ENCODE measurements at regions not wholly inside any gene's neighbourhood (a gene's known extent, or its start where the extent isn't known, plus 50 kb on each side); places are given as distances from the start of the nearest gene placed in this dataset.
"Not testable (repeated sequence)": the region's sequence is repeated elsewhere in the genome, so short reads cannot be mapped to it uniquely, and the experiment has no call there.

- not testable (repeated sequence) for DNase-seq (ENCODE audit: low read depth, low spot score)
Observed at GRCh38 chr1:187703138-187704130, 874.7 kb downstream of the PLA2G4A start.

GRCh38 chr1:187714470-187714869, 885.7 kb downstream of the PLA2G4A start:
- no peak for DNase-seq (ENCODE audit: low read depth, low spot score)

GRCh38 chr1:187715483-187715882, 886.7 kb downstream of the PLA2G4A start:
- no peak for DNase-seq (ENCODE audit: low read depth, low spot score)

- no peak for DNase-seq (ENCODE audit: low read depth, low spot score)
Observed at GRCh38 chr1:187716160-187716559, 887.4 kb downstream of the PLA2G4A start.

- DNase-seq (ENCODE audit: low read depth, low spot score), result no peak
Observed at GRCh38 chr1:187718527-187718926, 889.8 kb downstream of the PLA2G4A start.

- DNase-seq (ENCODE audit: low read depth, low spot score), result no peak
Observed at GRCh38 chr1:187721216-187721615, 892.5 kb downstream of the PLA2G4A start.

- no peak for DNase-seq (ENCODE audit: low read depth, low spot score)
Observed at GRCh38 chr1:187725216-187725615, 896.5 kb downstream of the PLA2G4A start.

- DNase-seq (ENCODE audit: low read depth, low spot score), result no peak
Observed at GRCh38 chr1:187733232-187733631, 904.5 kb downstream of the PLA2G4A start.

GRCh38 chr1:187734427-187734826, 905.7 kb downstream of the PLA2G4A start:
- DNase-seq (ENCODE audit: low read depth, low spot score), result no peak

- no peak for DNase-seq (ENCODE audit: low read depth, low spot score)
Observed at GRCh38 chr1:187744665-187745064, 915.9 kb downstream of the PLA2G4A start.

GRCh38 chr1:187755536-187755935, 926.8 kb downstream of the PLA2G4A start:
- no peak for DNase-seq (ENCODE audit: low read depth, low spot score)

- DNase-seq (ENCODE audit: low read depth, low spot score), result not testable (repeated sequence)
Observed at GRCh38 chr1:187756684-187757083, 927.9 kb downstream of the PLA2G4A start.

- no peak for DNase-seq (ENCODE audit: low read depth, low spot score)
Observed at GRCh38 chr1:187759825-187760333, 931.1 kb downstream of the PLA2G4A start.

- DNase-seq (ENCODE audit: low read depth, low spot score), result no peak
Observed at GRCh38 chr1:187762118-187762517, 933.4 kb downstream of the PLA2G4A start.

GRCh38 chr1:187763465-187763864, 934.7 kb downstream of the PLA2G4A start:
- DNase-seq (ENCODE audit: low read depth, low spot score), result no peak

- no peak for DNase-seq (ENCODE audit: low read depth, low spot score)
Observed at GRCh38 chr1:187763976-187764375, 935.2 kb downstream of the PLA2G4A start.

- DNase-seq (ENCODE audit: low read depth, low spot score), result no peak
Observed at GRCh38 chr1:187771396-187771795, 942.6 kb downstream of the PLA2G4A start.

GRCh38 chr1:187773168-187773567, 944.4 kb downstream of the PLA2G4A start:
- DNase-seq (ENCODE audit: low read depth, low spot score), result no peak

- DNase-seq (ENCODE audit: low read depth, low spot score), result no peak
Observed at GRCh38 chr1:187787736-187788135, 959.0 kb downstream of the PLA2G4A start.

- no peak for DNase-seq (ENCODE audit: low read depth, low spot score)
Observed at GRCh38 chr1:187788718-187789117, 960.0 kb downstream of the PLA2G4A start.

GRCh38 chr1:187790724-187791123, 962.0 kb downstream of the PLA2G4A start:
- no peak for DNase-seq (ENCODE audit: low read depth, low spot score)

- no peak for DNase-seq (ENCODE audit: low read depth, low spot score)
Observed at GRCh38 chr1:187794561-187794960, 965.8 kb downstream of the PLA2G4A start.

GRCh38 chr1:187809549-187809948, 980.8 kb downstream of the PLA2G4A start:
- no peak for DNase-seq (ENCODE audit: low read depth, low spot score)

Data from pulmonary artery endothelial cell (primary cell).